ENCODE measurements at regions not wholly inside any gene's neighbourhood (a gene's known extent, or its start where the extent isn't known, plus 50 kb on each side); places are given as distances from the start of the nearest gene placed in this dataset.

DNA sequence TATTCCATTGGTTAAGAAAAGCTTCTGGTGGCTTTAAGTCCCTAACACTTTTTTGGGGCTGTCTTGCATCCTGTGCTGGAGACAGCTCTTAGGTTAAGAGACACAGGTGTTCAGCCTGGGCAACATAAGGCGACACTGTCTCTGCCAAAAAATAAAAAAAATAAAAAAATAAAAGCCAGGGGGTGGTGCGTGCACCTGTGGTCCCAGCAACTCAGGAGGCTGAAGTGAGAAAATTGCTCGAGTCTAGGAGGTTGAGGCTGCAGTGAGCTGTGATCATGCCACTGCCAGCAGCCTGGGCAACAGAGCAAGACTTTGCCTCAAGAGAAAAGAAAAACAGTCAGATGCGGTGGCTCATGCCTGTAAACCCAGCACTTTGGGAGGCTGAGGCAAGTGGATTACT is 55.6 kb upstream of the ZMYND8 start:
- no peaks in the 10 kb centered on the region for H3K79me1 ChIP-seq (ENCODE audit: low read depth, low read length)
- no peak for TF ChIP-seq SP1 (IDR thresholded peaks at IDR 0.05; ENCODE audit: low read depth, low read length)
- TF ChIP-seq TCF12 (IDR thresholded peaks at IDR 0.05; ENCODE audit: low read depth, low read length): no peak
- no peak for TF ChIP-seq CREB1 (IDR thresholded peaks at IDR 0.05)
- TF ChIP-seq, protein P1, sequence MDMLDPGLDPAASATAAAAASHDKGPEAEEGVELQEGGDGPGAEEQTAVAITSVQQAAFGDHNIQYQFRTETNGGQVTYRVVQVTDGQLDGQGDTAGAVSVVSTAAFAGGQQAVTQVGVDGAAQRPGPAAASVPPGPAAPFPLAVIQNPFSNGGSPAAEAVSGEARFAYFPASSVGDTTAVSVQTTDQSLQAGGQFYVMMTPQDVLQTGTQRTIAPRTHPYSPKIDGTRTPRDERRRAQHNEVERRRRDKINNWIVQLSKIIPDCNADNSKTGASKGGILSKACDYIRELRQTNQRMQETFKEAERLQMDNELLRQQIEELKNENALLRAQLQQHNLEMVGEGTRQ (IDR thresholded peaks at IDR 0.05; ENCODE audit: low read length): no peak
- TF ChIP-seq SRF (IDR thresholded peaks at IDR 0.05; ENCODE audit: low read depth, low read length): no peak
- TF ChIP-seq FOSL1 (IDR thresholded peaks at IDR 0.05; ENCODE audit: insufficient read depth, low read depth, low read length): no peak
- TF ChIP-seq TEAD4 (IDR thresholded peaks at IDR 0.05; ENCODE audit: low read depth, low read length): no peak
- no peak for TF ChIP-seq SIRT6 (IDR thresholded peaks at IDR 0.05; ENCODE audit: low read length)
- no peak for TF ChIP-seq POLR2A (IDR thresholded peaks at IDR 0.05; ENCODE audit: control extremely low read depth in 1 of 2, low read depth in 2 of 2, low read length in 2 of 2)
- no peak for TF ChIP-seq GTF2F1 (IDR thresholded peaks at IDR 0.05; ENCODE audit: borderline replicate concordance, low read depth, low read length)
- no peak for TF ChIP-seq NANOG (IDR thresholded peaks at IDR 0.05; ENCODE audit: insufficient read depth, low read depth, low read length, poor library complexity, severe bottlenecking)
- TF ChIP-seq, protein P2, sequence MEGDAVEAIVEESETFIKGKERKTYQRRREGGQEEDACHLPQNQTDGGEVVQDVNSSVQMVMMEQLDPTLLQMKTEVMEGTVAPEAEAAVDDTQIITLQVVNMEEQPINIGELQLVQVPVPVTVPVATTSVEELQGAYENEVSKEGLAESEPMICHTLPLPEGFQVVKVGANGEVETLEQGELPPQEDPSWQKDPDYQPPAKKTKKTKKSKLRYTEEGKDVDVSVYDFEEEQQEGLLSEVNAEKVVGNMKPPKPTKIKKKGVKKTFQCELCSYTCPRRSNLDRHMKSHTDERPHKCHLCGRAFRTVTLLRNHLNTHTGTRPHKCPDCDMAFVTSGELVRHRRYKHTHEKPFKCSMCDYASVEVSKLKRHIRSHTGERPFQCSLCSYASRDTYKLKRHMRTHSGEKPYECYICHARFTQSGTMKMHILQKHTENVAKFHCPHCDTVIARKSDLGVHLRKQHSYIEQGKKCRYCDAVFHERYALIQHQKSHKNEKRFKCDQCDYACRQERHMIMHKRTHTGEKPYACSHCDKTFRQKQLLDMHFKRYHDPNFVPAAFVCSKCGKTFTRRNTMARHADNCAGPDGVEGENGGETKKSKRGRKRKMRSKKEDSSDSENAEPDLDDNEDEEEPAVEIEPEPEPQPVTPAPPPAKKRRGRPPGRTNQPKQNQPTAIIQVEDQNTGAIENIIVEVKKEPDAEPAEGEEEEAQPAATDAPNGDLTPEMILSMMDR (IDR thresholded peaks at IDR 0.05; ENCODE audit: control extremely low read depth in 1 of 3, insufficient read depth in 1 of 3, low read depth in 1 of 3, low read length in 3 of 3): no peak

More for the DNA sequence above, 55.6 kb upstream of the ZMYND8 start:
- Histone ChIP-seq H2BK120ac (replicated peaks; ENCODE audit: low read depth, low read length) (no peak overlapping the region), H3K14ac (ENCODE audit: insufficient read length) (no peak overlapping the region), H2BK20ac (ENCODE audit: low read length) (no peak overlapping the region), H2AFZ (ENCODE audit: low read length) (no peak overlapping the region), H2BK5ac (ENCODE audit: low read depth, low read length) (no peak overlapping the region), H3K27ac (ENCODE audit: low read depth, low read length) (no peak overlapping the region), H3K9me3 (ENCODE audit: insufficient read depth in 2 of 2, low read depth in 1 of 2, low read length in 1 of 2) (no peaks in the 10 kb centered on the region), H3K4me3 (ENCODE audit: extremely low read depth in 1 of 4, insufficient read depth in 2 of 4, low read depth in 3 of 4, low read length in 4 of 4) (no peak overlapping the region), H4K5ac (ENCODE audit: insufficient read length, low read depth, low read length) (no peak overlapping the region), H3K4ac (replicated peaks; ENCODE audit: insufficient read length, low read depth, low read length) (no peak overlapping the region), H3K18ac (ENCODE audit: extremely low read depth, low read length) (no peak overlapping the region), H3K79me2 (ENCODE audit: control insufficient read depth in 1 of 2, insufficient read depth in 2 of 2, low read length in 2 of 2) (no peaks in the 10 kb centered on the region), H4K91ac (replicated peaks; ENCODE audit: insufficient read length, low read length) (no peak overlapping the region), H3K56ac (replicated peaks; ENCODE audit: insufficient read length, low read depth, low read length) (no peak overlapping the region), H4K20me1 (replicated peaks in 1 of 2; ENCODE audit: control insufficient read depth in 1 of 2, insufficient read depth in 2 of 2, low read length in 2 of 2) (no peaks in the 10 kb centered on the region), H3K23ac (ENCODE audit: insufficient read length) (no peak overlapping the region), H3K4me2 (ENCODE audit: insufficient read depth in 1 of 2, low read depth in 2 of 2, low read length in 2 of 2) (no peak overlapping the region), H4K8ac (ENCODE audit: extremely low read depth, insufficient read depth, low read length) (no peak overlapping the region), H2AK5ac (ENCODE audit: low read depth, low read length) (no peak overlapping the region), H2BK12ac (ENCODE audit: low read depth, low read length) (no peak overlapping the region), H3K36me3 (ENCODE audit: control insufficient read depth in 2 of 4, insufficient read depth in 4 of 4, low read length in 3 of 4) (no peaks in the 10 kb centered on the region), H2BK15ac (ENCODE audit: low read length) (no peak overlapping the region), H3K27me3 (replicated peaks in 1 of 4; ENCODE audit: control insufficient read depth in 3 of 4, extremely low read depth in 1 of 4, insufficient read depth in 3 of 4, low read length in 3 of 4) (no peaks in the 10 kb centered on the region), H3K23me2 (ENCODE audit: low read depth, low read length) (no peaks in the 10 kb centered on the region), H3K4me1 (replicated peaks in 1 of 4; ENCODE audit: control insufficient read depth in 3 of 4, insufficient read depth in 4 of 4, low read length in 3 of 4) (no peaks in the 10 kb centered on the region), H3K9ac (replicated peaks in 1 of 4; ENCODE audit: extremely low read depth in 1 of 4, low read depth in 3 of 4, low read length in 3 of 4) (no peak overlapping the region)
- ChIA-PET CTCF (ENCODE audit: partially characterized antibody) (interaction anchor here (0.8 to 1.7 kb wide), 8 partner anchors 11 to 266 kb away, joined by 3 to 7 read pairs (median 4); no protein-coding TSS in a partner anchor), POLR2A (ENCODE audit: partially characterized antibody) (no interaction called here)
- FAIRE-seq (no peak), DNase-seq (ENCODE audit: low read depth in 1 of 2, low spot score in 2 of 2) (no peak)
- 75% methylated on average over 4 of the region's 4 CpGs; no CpG with 5 or more reads in 1 of the 2 experiments for WGBS, 2 experiments (ENCODE audit: extremely low coverage in 1 of 2, insufficient coverage in 1 of 2, insufficient read length in 1 of 2, insufficient replicate concordance in 2 of 2, low coverage in 1 of 2, low lambda C conversion rate in 2 of 2, missing lambda C conversion rate in 1 of 2)
